ENCODE measurements at regions not wholly inside any gene's neighbourhood (a gene's known extent, or its start where the extent isn't known, plus 50 kb on each side); places are given as distances from the start of the nearest gene placed in this dataset.

GRCh38 chr11:66789097-66789890 is 53.9 kb upstream of the RCE1 start:
- Histone ChIP-seq H3K4me2 (peak overlapping the region; percentile 45), H2AFZ (no peak overlapping the region), H3K9me3 (ENCODE audit: insufficient read depth, low read depth) (no peaks in the 10 kb centered on the region; the same call in 1 of the 2 replicates), H3K27me3 (ENCODE audit: insufficient read depth, low read depth) (no peaks in the 10 kb centered on the region), H3K36me3 (ENCODE audit: low read depth) (no peaks in the 10 kb centered on the region), H3K79me2 (ENCODE audit: low read depth) (no peaks in the 10 kb centered on the region), H4K20me1 (ENCODE audit: insufficient read depth) (no peaks in the 10 kb centered on the region), H3K9me2 (ENCODE audit: insufficient read depth) (no peaks in the 10 kb centered on the region), H3K4me3 (no peak overlapping the region), H3F3A (ENCODE audit: insufficient read depth, low read depth) (peaks cover 29% of the 10 kb centered on the region), H3K27ac (peak overlapping the region; percentile 30), H3K4me1 (replicated peaks; ENCODE audit: insufficient read depth) (peaks cover 32% of the 10 kb centered on the region)
- CTCF ChIA-PET: no interaction called here
- POLR2A ChIA-PET (ENCODE audit: unreplicated experiment): interaction anchor here (0.6 kb wide), 2 partner anchors 19 to 232 kb away, joined by 5 to 9 read pairs; no protein-coding TSS in a partner anchor
- intact Hi-C loops (cut with micrococcal nuclease; ENCODE audit: unreplicated experiment): no loop called here
- no TSS peak for BruUV-seq (replicated peaks)
- peak in 1 of 2 experiments; percentile 94 for DNase-seq
- TF ChIP-seq EZH2 (IDR thresholded peaks at IDR 0.05; ENCODE audit: low read depth) (no peak), CTCF (conservative IDR thresholded peaks at IDR 0.05) (no peak)

DNA sequence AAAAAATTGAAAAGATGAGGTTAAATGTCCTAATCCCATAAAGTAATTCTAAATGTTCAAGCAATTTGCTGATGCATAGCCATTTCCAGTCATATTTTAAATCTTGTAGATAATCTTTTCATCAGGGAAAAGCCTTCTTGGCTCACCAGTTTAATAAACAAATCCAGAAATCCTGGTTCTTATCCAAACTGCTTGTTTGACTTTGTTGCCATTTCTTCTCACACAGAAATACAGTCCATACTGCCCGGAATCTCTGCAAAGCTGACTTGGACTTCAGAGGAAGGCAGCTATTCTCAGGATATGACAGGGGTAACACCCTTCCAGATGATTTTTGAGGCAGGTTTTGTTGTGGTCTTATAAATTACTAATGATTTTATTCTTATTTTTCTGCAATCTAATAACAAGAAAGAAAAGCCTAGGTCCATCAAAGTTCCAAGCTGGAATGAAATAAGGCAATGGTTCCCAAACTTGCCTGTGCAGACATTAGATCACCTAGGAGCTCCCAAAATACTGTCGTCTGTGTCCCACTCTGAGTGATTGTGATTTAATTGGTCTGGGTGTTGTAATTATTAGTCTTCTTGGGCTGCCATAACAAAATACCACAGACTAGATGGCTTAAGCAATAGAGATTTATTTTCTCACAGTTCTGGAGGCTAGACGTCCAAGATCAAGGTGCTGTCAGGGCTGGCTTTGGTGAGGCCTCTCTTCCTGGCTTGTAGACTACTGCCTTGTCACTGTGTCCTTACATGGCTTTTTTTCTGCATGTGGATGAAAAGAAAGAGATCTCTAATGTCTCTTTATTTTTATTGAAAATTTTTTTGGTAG is 55.1 kb upstream of the RCE1 start:
- POLR2A ChIA-PET (ENCODE audit: unreplicated experiment): no interaction called here
- Histone ChIP-seq H3K27ac (no peak overlapping the region), H3K36me3 (ENCODE audit: low read depth) (no peaks in the 10 kb centered on the region), H3K79me2 (ENCODE audit: low read depth) (no peaks in the 10 kb centered on the region), H3K9me3 (ENCODE audit: insufficient read depth, low read depth) (no peaks in the 10 kb centered on the region; the same call in 1 of the 2 replicates), H3K9me2 (ENCODE audit: insufficient read depth) (no peaks in the 10 kb centered on the region), H2AFZ (no peak overlapping the region), H4K20me1 (ENCODE audit: insufficient read depth) (no peaks in the 10 kb centered on the region), H3K4me1 (replicated peaks; ENCODE audit: insufficient read depth) (peaks cover 32% of the 10 kb centered on the region), H3K4me2 (peak overlapping the region; percentile 45), H3K4me3 (no peak overlapping the region), H3F3A (ENCODE audit: insufficient read depth, low read depth) (peaks cover 29% of the 10 kb centered on the region), H3K27me3 (ENCODE audit: insufficient read depth, low read depth) (no peaks in the 10 kb centered on the region)
- CTCF ChIA-PET: no interaction called here
- no peak for DNase-seq
- BruUV-seq (replicated peaks): no TSS peak
- intact Hi-C loops (cut with micrococcal nuclease; ENCODE audit: unreplicated experiment): no loop called here
- TF ChIP-seq CTCF (conservative IDR thresholded peaks at IDR 0.05): no peak
- TF ChIP-seq EZH2 (IDR thresholded peaks at IDR 0.05; ENCODE audit: low read depth): no peak

DNA sequence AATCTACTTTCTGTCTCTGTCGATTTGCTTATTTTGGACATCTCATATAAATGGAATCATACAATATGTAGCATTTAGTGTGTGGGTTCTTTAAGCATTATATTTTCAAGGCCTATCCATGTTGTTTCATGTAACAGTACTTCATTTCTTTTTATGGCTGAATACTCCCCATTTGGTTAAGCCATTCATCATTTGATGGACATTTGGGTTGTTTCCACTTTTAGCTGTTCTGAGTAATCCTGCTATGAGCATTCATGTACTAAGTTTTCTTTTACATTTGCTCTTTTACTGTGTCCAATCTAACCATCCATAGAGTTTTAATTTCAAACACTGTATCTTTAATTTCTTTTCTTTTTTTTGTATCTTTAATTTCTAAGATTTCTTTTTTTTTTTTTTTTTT is 55.6 kb upstream of the SPTBN2 start:
- no peak overlapping the region for H3K27ac ChIP-seq
- no peaks in the 10 kb centered on the region for H4K20me1 ChIP-seq (ENCODE audit: insufficient read depth)
- intact Hi-C loops (cut with micrococcal nuclease; ENCODE audit: unreplicated experiment): no loop called here
- no TSS peak for BruUV-seq (replicated peaks)
- no peak overlapping the region for H3K4me3 ChIP-seq
- DNase-seq: no peak
- no peaks in the 10 kb centered on the region for H3K79me2 ChIP-seq (ENCODE audit: low read depth)
- no peak for TF ChIP-seq EZH2 (IDR thresholded peaks at IDR 0.05; ENCODE audit: low read depth)
- no peak for TF ChIP-seq CTCF (conservative IDR thresholded peaks at IDR 0.05)
- CTCF ChIA-PET: no interaction called here
- POLR2A ChIA-PET (ENCODE audit: unreplicated experiment): no interaction called here
- peaks cover 19% of the 10 kb centered on the region for H3K4me1 ChIP-seq (replicated peaks; ENCODE audit: insufficient read depth)
- no peaks in the 10 kb centered on the region for H3K36me3 ChIP-seq (ENCODE audit: low read depth)
- no peaks in the 10 kb centered on the region for H3K9me2 ChIP-seq (ENCODE audit: insufficient read depth)
- H3K4me2 ChIP-seq: no peak overlapping the region
- H3K9me3 ChIP-seq (ENCODE audit: insufficient read depth, low read depth): no peaks in the 10 kb centered on the region
- H2AFZ ChIP-seq: no peak overlapping the region
- peaks cover 24% of the 10 kb centered on the region for H3F3A ChIP-seq (ENCODE audit: insufficient read depth, low read depth)
- no peaks in the 10 kb centered on the region for H3K27me3 ChIP-seq (ENCODE audit: insufficient read depth, low read depth)
